DMS153 (cell line): ENCODE measurements at regions not wholly inside any gene's neighbourhood (a gene's known extent, or its start where the extent isn't known, plus 50 kb on each side); places are given as distances from the start of the nearest gene placed in this dataset.
"Not testable (repeated sequence)": the region's sequence is repeated elsewhere in the genome, so short reads cannot be mapped to it uniquely, and the experiment has no call there.

Experiments used
- DNase-seq: peaks from one replicate; lab custom pipeline; 2025; lab: John Stamatoyannopoulos, UW

- DNase-seq = no peak
These were observed 188.3 kb upstream of the ANKRD55 start for GRCh38 chr5:56421246-56422075.

DNA sequence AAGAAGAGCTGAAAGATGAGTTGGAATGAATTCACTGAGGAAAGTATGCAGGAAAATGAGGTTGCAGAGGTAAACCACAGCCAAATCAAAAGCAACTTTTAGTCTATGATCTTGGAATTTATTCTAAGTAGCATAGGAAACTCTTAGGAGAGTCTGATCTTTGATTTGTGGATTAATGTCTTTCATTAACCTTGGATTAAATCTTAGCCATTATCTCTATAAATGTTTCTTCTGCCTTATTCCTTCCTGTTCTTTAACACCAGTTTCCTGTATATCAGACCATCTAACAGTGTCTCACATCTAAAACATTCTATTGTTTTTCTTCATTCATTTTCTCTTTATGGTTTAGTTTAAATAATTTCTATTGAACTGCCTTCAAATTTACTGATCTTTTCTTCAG is 187.2 kb upstream of the ANKRD55 start:
- DNase-seq = no peak

GRCh38 chr5:56419667-56420066 is 186.5 kb upstream of the ANKRD55 start:
- no peak for DNase-seq

- DNase-seq = no peak
These were observed 182.2 kb upstream of the ANKRD55 start for GRCh38 chr5:56415356-56415765.

GRCh38 chr5:56414066-56414465 is 180.9 kb upstream of the ANKRD55 start:
- DNase-seq = no peak

GRCh38 chr5:56413546-56413945 is 180.4 kb upstream of the ANKRD55 start:
- DNase-seq = no peak

- DNase-seq = no peak
These were observed 179.7 kb upstream of the ANKRD55 start for GRCh38 chr5:56412601-56413379.

DNA sequence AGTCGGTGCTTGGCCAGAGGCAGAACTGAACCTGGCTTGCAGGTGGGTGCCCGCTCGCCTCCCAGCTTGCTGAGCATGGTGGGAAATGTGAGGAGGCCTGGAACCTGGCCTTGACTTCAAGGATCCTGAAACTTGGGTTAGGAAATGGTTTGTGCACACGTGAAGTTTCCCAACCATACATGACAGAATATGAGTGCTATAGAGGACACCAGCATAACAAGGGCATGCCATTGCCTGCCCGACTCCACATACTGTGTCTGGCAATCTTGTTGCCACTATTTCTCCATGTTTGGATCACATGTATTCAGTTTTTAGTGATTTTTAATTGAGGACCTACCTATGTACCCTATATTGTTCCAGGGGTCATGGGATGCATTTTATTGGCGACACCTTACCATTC is 177.6 kb upstream of the ANKRD55 start:
- DNase-seq = no peak

DNA sequence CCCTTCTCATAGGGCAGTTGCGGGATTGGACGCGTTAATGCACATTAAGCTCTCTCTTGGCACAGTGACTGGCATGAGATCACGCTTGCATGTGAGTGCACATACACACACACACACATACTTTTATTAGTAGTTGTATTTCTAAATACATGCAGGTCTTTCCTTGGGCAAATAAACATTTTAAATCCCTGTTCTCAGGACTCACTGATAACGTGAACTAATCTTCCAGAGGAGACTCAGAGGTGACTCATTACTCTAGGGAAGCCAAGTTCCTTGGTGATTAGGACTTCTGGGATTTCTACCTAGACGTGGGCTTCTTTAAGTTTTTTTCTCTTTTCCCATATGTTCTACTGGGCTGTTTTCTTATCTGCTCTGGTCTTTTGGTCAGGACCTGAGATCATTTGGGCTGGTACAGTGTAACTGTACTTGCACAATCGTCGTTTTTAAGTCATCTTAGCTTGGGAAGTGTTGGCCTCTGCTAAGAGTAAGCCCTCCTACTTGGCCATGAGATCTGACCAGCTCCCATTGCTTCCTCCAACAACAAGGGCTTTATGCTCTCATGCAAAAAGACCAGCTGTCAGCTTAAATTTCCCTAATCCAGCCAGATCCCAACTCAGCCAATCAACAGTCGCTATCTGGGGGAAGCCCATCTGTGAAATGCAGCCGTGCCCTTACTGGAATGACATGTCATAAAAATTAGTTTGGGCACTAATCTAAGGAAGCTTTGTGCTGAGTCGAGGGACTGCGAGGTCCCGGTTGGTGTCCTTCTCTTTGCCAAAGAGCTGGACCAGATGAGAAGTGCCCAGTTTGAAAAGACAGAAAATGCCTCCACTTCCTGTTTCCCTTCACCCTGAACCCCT is 176.4 kb upstream of the ANKRD55 start:
- DNase-seq = no peak

DNA sequence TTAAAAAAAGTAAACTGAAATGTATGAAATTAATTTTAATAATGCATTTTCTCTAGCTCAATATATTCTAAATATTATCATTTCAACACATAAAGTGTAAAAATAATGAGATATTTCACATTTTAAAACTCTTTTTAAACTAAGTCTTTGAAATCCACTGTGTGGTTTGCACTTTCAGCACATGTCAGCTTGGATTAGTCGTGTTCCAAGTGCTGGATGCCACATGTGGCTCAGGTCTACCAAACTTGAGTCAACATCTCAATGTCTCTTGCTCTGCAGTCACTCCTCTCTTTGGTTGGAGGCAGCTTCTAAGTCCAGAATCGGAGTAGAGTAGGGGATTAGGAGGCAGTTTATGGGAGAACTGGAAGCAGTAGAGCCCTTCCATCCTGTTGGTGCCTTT is 173.7 kb upstream of the ANKRD55 start:
- DNase-seq = no peak

GRCh38 chr5:56406221-56406620 is 173.1 kb upstream of the ANKRD55 start:
- DNase-seq = no peak

DNA sequence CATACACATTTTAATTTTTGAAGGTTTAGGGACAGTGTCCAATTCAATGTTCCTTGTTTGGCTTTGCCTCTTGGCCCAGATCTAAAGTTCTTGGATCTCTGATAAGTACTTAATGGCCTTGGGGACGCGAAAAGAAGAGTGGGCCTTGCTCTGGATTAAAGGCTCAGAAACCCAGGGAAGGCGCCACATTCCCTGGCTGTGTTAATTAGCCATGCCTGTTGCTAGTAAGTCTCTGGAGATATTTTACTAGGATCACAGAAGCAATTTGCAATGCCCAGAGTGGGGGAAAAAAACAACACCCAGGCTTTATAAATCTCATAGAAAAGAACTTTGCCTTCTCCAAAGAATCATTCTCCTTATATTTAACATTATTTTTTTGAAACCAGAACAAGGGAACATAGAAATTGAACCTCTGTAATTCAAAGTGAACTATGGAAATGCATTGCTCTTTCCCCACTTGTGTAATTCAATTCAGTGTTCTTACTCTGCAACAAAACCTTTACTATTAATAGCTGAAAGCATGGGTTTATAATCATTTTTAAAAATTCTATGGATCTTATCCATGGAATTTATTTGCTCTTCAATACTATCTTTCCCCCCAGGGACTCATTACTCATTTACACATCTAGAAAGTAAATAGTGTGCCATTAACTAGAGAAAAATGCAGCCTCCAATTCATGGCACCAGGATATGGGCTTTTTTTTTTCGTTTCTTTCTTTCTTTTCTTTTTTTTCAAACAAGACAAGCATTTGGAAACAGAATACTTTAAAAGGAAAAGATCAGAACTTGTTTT is 172.2 kb upstream of the ANKRD55 start:
- no peak for DNase-seq

GRCh38 chr5:56402266-56403220 is 169.4 kb upstream of the ANKRD55 start:
- DNase-seq = no peak

DNA sequence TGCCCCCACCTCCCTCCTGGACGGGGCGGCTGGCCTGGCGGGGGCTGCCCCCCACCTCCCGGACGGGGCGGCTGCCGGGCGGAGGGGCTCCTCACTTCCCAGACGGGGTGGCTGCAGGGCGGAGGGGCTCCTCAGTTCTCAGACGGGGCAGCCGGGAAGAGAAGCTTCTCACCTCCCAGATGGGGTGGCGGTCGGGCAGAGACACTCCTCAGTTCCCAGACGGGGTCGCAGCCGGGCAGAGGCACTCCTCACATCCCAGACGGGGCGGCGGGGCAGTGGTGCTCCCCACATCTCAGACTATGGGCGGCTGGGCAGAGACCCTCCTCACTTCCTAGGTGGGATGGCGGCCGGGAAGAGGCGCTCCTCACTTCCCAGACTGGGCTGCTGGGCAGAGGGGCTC is 164.7 kb upstream of the ANKRD55 start:
- DNase-seq = not testable (repeated sequence)

DNA sequence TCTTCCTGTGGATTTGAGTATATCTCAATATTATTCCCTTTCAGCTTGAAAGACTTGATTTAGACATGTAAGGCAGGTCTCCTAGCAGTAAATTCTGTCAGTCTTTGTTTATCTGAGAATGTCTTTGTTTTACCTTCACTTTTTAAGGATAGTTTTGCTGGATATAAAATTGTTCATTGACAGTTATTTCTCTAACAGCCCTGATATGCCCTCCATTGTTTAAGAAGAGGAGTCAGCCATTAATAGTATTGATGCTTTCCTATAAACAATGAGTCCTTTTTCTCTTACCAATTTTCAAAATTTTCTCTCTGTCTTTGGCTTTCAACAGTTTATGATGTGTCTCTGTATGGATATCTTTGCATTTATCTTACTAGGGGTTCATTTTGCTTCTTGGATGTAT is 163.5 kb upstream of the ANKRD55 start:
- DNase-seq = no peak

DNA sequence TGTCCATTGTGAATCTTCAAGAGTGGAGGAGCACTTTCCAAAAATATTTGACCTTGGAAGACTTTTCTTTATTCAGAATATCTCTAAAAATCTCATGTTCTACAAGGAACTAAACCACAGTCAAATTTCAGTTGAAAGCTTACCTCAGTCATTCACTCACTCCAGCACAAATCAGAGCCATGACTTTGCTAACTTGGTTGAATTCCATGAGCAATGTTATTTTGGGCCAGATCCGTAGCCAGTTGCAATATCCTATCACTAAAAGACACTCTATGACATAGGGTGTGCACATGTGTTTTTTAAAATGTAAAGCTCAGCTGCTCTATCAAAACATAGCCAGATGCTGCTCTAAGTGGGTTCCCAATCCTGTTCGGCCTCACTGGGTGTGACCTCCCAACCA is 156.1 kb upstream of the ANKRD55 start:
- DNase-seq = no peak

- DNase-seq = no peak
These were observed 155.3 kb upstream of the ANKRD55 start for GRCh38 chr5:56388229-56388985.

DNA sequence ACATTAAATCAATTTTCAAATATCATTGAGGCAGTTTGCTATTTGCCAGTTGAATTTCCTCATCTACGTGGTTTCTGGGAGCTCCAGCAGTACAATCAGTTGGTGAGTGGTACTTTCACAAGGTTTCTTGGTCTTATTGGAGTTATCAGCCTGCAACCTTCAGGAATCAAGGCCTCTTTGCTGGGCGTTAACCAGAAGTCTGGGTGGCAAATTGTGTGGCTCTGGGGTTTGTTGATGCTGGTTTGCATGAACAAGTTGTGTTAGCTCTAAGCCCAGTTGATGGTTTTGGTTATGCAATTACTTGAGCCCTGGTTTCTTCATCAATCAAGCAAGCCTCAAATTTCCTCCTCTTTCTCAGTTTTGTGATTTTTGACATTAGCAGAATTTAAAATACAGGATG is 152.9 kb upstream of the ANKRD55 start:
- DNase-seq = no peak

DNA sequence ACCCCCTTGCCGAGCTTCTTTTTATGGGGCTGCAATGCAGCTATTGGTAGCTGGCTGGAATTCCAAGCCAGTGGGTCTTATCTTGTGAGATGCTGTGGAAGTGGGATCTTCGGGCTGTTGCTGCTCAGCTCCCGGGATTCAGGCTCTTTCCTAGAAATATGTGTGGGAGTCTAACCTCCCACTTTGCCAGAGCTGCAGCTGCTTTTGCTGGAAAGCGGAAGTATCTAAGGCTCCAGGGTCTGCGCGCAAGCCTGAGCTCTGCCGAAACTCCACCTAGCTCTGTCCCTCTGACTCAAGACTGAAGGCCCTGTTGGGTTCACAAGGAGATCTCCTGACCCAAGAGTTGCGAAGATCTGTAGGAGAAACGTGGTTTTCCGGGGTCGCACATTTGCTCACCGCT is 151.1 kb upstream of the ANKRD55 start:
- no peak for DNase-seq

DNA sequence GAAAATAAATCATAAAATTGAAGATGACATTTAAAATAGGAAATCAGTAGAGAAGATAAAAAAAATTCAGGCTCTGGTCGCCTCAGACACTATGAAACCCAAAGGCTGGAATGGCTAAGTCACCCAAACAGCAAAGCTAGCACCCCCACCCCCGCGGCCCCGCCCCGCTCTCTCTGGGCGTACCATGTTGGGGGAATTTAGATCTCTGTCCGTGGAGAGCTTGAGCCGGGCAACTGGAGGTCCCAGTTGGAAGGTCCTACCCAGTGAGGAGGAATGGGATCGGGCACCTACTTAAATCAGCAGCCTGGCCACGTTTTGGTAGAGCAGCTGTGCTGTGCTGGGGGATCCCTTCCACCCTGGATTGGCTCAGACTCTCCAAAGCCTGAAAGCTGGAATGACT is 150.6 kb upstream of the ANKRD55 start:
- DNase-seq = no peak
